Aorta (tissue), 5 donors: ENCODE measurements at regions not wholly inside any gene's neighbourhood (a gene's known extent, or its start where the extent isn't known, plus 50 kb on each side); places are given as distances from the start of the nearest gene placed in this dataset.
"Not testable (repeated sequence)": the region's sequence is repeated elsewhere in the genome, so short reads cannot be mapped to it uniquely, and the experiment has no call there.

Source experiments
- ATAC-seq: fragments of 200-7000 bp; cut with Tn5 transposase; one replicate; pipeline ENCODE4 v1.9.1; 2022; ENCODE audit warnings: moderate library complexity; ENCODE audit not compliant: low FRiP score
- DNase-seq, 2 donors: peaks; one replicate each; pipeline ENCODE4 v3.0.0-alpha.2; 2020
- H3K27ac ChIP-seq, 2 donors: one replicate each; pipeline ENCODE4 v1.5.1; 2013; ENCODE audit warnings: low read length in 2 of 2, mild to moderate bottlenecking in 2 of 2, moderate library complexity in 2 of 2, control low read depth in 1 of 2, inconsistent platforms in 1 of 2, low read depth in 1 of 2
- H3K27me3 ChIP-seq, 2 donors: one replicate each; pipeline ENCODE4 v1.6.1; 2013; ENCODE audit warnings: control low read depth in 1 of 2, low read length in 1 of 2, mild to moderate bottlenecking in 1 of 2, moderate library complexity in 1 of 2; ENCODE audit not compliant: insufficient read depth in 2 of 2, control insufficient read depth in 1 of 2
- H3K36me3 ChIP-seq, 2 donors: one replicate each; pipeline ENCODE4 v1.6.1; 2013; ENCODE audit warnings: control low read depth in 1 of 2, low read length in 1 of 2, mild to moderate bottlenecking in 1 of 2; ENCODE audit not compliant: insufficient read depth in 2 of 2, control insufficient read depth in 1 of 2
- H3K4me1 ChIP-seq, 2 donors: one replicate each; pipeline ENCODE4 v1.6.1; 2013; ENCODE audit warnings: low read length in 2 of 2, control low read depth in 1 of 2, mild to moderate bottlenecking in 1 of 2, moderate library complexity in 1 of 2; ENCODE audit not compliant: insufficient read depth in 2 of 2, control insufficient read depth in 1 of 2
- H3K4me3 ChIP-seq, 2 donors: one replicate each; pipeline ENCODE4 v1.5.1; 2013; ENCODE audit warnings: low read length in 2 of 2, control low read depth in 1 of 2, mild to moderate bottlenecking in 1 of 2
- H3K9me3 ChIP-seq: one replicate; pipeline ENCODE4 v1.6.1; 2013; ENCODE audit warnings: mild to moderate bottlenecking, low read length; ENCODE audit not compliant: control insufficient read depth
- WGBS, 2 donors: extraction: QIAGEN DNeasy Blood & Tissue Kit; methylation state at CpG; one replicate each; pipeline ENCODE4 v1.1.7; 2013; 5-methylcytosine and 5-hydroxymethylcytosine counted together
- intact Hi-C, 2 donors: fragments of 100-400 bp; cut with DNase I; formaldehyde crosslinking; loops; one replicate each; pipeline versions ENCODE4 v1.14.2 to v1.15.0; 2022
- donor health status: healthy with polysubstance abuse.
- donor health status: Bipolar disorder and iron deficiency.
- donor health status: DM: no; HTN: no; CAD: no.
- donor health status: DM: no; HTN: no; CAD: no.
- donor health status: DM: yes; HTN: yes; CAD: no.

GRCh38 chr12:23356927-23357708, 592.4 kb downstream of the SOX5 start:
- WGBS, 2 donors = 7 to 8% methylated on average over 9 of the region's 9 CpGs
- Histone ChIP-seq H3K4me1 (peaks cover 1 to 9% of the 10 kb centered on the region in 2 donors), H3K27me3 (no peaks in the 10 kb centered on the region), H3K9me3 (no peaks in the 10 kb centered on the region), H3K27ac (peak overlapping the region; percentile 82 to 85), H3K4me3 (no peak overlapping the region), H3K36me3 (no peaks in the 10 kb centered on the region)
- intact Hi-C loops = loop anchor here (5.0 to 10.0 kb wide), 3 partner anchors 155 to 1250 kb away; no protein-coding TSS in a partner anchor
- ATAC-seq (peak; percentile 60), DNase-seq (no peak)

GRCh38 chr12:23359975-23360701, 589.3 kb downstream of the SOX5 start:
- H3K9me3 ChIP-seq = no peaks in the 10 kb centered on the region
- intact Hi-C loops = loop anchor here (5.0 to 10.0 kb wide), 7 partner anchors 47 to 1247 kb away; no protein-coding TSS in a partner anchor

DNA sequence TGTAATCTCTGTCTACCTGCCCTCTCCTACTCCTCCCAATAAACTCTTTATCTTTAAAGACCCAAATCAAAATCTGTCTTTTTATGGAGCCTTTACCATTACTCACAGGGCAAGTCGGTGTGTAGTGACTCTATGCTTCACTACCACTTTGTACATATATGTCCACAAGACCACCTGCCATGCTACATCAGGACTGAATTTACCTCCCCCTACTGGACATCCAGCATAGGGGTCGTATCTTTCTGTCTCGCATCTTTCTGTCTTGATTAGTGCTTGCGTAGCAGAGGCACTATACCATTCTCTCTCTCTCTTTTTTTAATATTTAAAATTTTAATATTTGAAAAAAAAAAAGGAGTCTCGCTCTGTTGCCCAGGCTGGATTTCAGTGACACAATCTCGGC, 587.5 kb downstream of the SOX5 start:
- Histone ChIP-seq H3K4me3 (no peak overlapping the region), H3K9me3 (no peaks in the 10 kb centered on the region), H3K27me3 (no peaks in the 10 kb centered on the region), H3K36me3 (no peaks in the 10 kb centered on the region), H3K27ac (peak overlapping the region; percentile 36 to 52), H3K4me1 (peaks cover 0 to 3% of the 10 kb centered on the region in 2 donors)
- ATAC-seq (no peak), DNase-seq (no peak)
- intact Hi-C loops = loop anchor here in 1 of 2 donors (5.0 to 10.0 kb wide), 4 partner anchors 45 to 507 kb away; no protein-coding TSS in a partner anchor
- 66 to 75% methylated on average over 6 of the region's 6 CpGs for WGBS, 2 donors

More at GRCh38 chr12:23359975-23360701, 589.3 kb downstream of the SOX5 start:
- Histone ChIP-seq H3K36me3 (no peaks in the 10 kb centered on the region), H3K4me1 (peaks cover 1 to 9% of the 10 kb centered on the region in 2 donors), H3K27ac (peak overlapping the region; percentile 60 to 69), H3K4me3 (no peak overlapping the region), H3K27me3 (no peaks in the 10 kb centered on the region)
- DNase-seq (no peak), ATAC-seq (peak; percentile 55)
- 31 to 33% methylated on average over 3 of the region's 3 CpGs for WGBS, 2 donors

DNA sequence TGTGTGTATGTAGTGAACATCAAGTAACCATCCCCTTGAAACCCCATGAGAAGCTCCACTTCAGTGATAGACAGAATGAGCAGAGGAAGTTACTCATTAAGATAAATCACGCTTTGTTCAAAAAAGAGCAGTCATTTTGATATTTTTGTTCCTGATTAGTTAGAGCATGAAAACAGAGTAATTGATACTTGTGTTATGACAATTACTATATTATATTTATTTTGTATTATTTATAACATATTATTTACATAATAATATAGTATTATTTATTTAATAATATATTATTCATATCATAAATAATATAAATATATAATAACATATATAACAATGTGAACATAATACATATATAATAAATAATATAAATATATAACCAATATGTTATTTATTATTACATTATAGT, 580.9 kb downstream of the SOX5 start:
- no peak for ATAC-seq
- no peaks in the 10 kb centered on the region for H3K4me1 ChIP-seq
- intact Hi-C loops = loop anchor here in 1 of 2 donors (10.0 kb wide), 2 partner anchors 176 to 514 kb away; no protein-coding TSS in a partner anchor
- no peak for DNase-seq
- 95 to 99% methylated on average over 1 of the region's 1 CpG for WGBS, 2 donors
- no peaks in the 10 kb centered on the region for H3K36me3 ChIP-seq
- H3K4me3 ChIP-seq = no peak overlapping the region
- H3K27ac ChIP-seq = no peak overlapping the region
- no peaks in the 10 kb centered on the region for H3K9me3 ChIP-seq
- no peaks in the 10 kb centered on the region for H3K27me3 ChIP-seq

DNA sequence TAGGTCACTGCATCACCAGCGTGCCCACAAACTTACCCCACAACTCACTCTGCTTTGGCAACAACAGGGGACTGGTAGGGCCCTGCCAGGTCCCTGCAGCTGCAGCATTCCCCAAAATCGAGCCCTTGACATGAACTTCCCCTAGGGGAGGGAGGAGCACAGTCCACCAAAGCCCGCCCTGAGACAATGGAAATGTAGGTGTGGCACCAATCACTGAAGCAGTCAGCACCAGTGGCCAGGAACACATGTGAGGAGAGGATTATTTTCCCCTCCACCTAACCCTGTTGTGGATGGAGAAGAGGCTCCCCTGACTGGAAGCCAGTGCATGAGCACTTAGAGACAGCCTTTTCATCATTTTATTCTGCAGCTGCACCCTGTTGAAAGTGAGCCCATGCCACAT, 573.8 kb downstream of the SOX5 start:
- H3K9me3 ChIP-seq = no peaks in the 10 kb centered on the region
- H3K36me3 ChIP-seq = no peaks in the 10 kb centered on the region
- no peaks in the 10 kb centered on the region for H3K4me1 ChIP-seq
- WGBS, 2 donors = 81 to 89% methylated on average over 3 of the region's 3 CpGs
- no peak overlapping the region for H3K4me3 ChIP-seq
- intact Hi-C loops = no loop called here
- ATAC-seq (no peak), DNase-seq (no peak)
- no peaks in the 10 kb centered on the region for H3K27me3 ChIP-seq
- no peak overlapping the region for H3K27ac ChIP-seq

DNA sequence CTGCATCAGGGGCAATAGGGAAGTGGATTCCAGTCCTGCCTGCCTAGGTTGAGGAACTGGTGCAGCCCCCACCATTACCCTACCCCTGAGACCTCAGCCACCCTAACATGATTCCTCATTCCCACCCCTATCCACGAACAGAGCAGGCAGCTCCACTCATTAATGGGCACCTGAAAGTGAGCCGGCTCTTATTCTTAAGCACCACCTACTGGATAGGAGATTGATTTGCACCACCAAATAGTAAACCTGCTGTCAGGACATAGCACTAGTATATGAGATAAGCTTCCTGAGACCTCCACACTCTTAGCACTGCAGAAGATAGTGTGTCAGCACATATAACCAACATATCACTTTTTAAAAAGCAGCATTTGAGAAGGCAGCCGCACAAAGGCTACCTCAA, 573.2 kb downstream of the SOX5 start:
- 76 to 83% methylated on average over 3 of the region's 3 CpGs for WGBS, 2 donors
- no peak overlapping the region for H3K27ac ChIP-seq
- intact Hi-C loops = no loop called here
- no peak for DNase-seq
- no peak overlapping the region for H3K4me3 ChIP-seq
- no peaks in the 10 kb centered on the region for H3K36me3 ChIP-seq
- H3K4me1 ChIP-seq = no peaks in the 10 kb centered on the region
- H3K9me3 ChIP-seq = no peaks in the 10 kb centered on the region
- no peak for ATAC-seq
- H3K27me3 ChIP-seq = no peaks in the 10 kb centered on the region

- H3K36me3 ChIP-seq = no peaks in the 10 kb centered on the region
- intact Hi-C loops = no loop called here
- H3K4me1 ChIP-seq = no peaks in the 10 kb centered on the region
- H3K27ac ChIP-seq = no peak overlapping the region
- H3K9me3 ChIP-seq = no peaks in the 10 kb centered on the region
- DNase-seq (no peak), ATAC-seq (no peak)
- no peaks in the 10 kb centered on the region for H3K27me3 ChIP-seq
- H3K4me3 ChIP-seq = no peak overlapping the region
- WGBS, 2 donors = 94 to 97% methylated on average over 4 of the region's 4 CpGs
Measured at GRCh38 chr12:23380419-23381100, 568.9 kb downstream of the SOX5 start.

DNA sequence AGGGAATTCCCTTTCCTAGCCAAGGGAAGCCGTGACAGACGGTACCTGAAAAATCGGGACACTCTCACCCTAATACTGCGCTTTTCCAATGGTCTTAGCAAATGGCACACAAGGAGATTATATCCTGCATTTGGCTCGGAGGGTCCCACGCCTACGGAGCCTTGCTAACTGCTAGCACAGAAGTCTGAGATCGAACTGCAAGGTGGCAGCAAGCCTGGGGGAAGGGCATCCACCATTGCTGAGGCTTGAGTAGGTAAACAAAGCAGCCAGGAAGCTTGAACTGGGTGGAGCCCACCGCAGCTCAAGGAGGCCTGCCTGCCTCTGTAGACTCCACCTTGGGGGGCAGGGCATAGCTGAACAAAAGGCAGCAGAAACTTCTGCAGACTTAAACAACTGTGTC, 560.6 kb downstream of the SOX5 start:
- intact Hi-C loops = not testable (repeated sequence)

More for the DNA sequence above, 560.6 kb downstream of the SOX5 start:
- H3K9me3 ChIP-seq, H3K4me1 ChIP-seq, DNase-seq, H3K4me3 ChIP-seq, ATAC-seq, H3K27ac ChIP-seq, H3K36me3 ChIP-seq, H3K27me3 ChIP-seq: not testable (repeated sequence)
- WGBS, 2 donors = 95 to 97% methylated on average over 9 of the region's 9 CpGs
